GM23338 (cell line): ENCODE measurements at regions not wholly inside any gene's neighbourhood (a gene's known extent, or its start where the extent isn't known, plus 50 kb on each side); places are given as distances from the start of the nearest gene placed in this dataset.

Source experiments
- ATAC-seq: fragments of 200-7000 bp; cut with Tn5 transposase; 3 replicates; pipeline ENCODE4 v1.9.1; 2020
- DNase-seq: peaks from one replicate; pipeline ENCODE4 v3.0.0-alpha.2; 2015; ENCODE audit warnings: low spot score
- H2AFZ ChIP-seq: fragments of 200-600 bp; sonication (generic); 2 replicates; pipeline ENCODE4 v1.8.0; 2016; ENCODE audit warnings: antibody characterized with exemption, mild to moderate bottlenecking, moderate library complexity
- H3F3A ChIP-seq: fragments of 200-600 bp; sonication (generic); replicated peaks from 2 replicates; pipeline ENCODE4 v1.8.0; 2017; ENCODE audit warnings: antibody characterized with exemption, mixed run types, low read depth
- H3K27ac ChIP-seq: fragments of 200-600 bp; sonication (generic); 2 replicates; pipeline ENCODE4 v1.6.1; 2016; ENCODE audit warnings: low read depth
- H3K27me3 ChIP-seq: fragments of 200-600 bp; sonication (generic); 2 replicates; pipeline ENCODE4 v1.8.0; 2016; ENCODE audit warnings: mild to moderate bottlenecking, mixed run types, moderate library complexity; ENCODE audit not compliant: insufficient read depth
- H3K36me3 ChIP-seq: fragments of 200-600 bp; sonication (generic); 2 replicates; pipeline ENCODE4 v1.8.0; 2016; ENCODE audit warnings: mild to moderate bottlenecking; ENCODE audit not compliant: insufficient read depth
- H3K4me1 ChIP-seq: fragments of 200-600 bp; sonication (generic); 2 replicates; pipeline ENCODE4 v1.8.0; 2016; ENCODE audit warnings: mild to moderate bottlenecking, moderate library complexity; ENCODE audit not compliant: insufficient read depth
- H3K4me2 ChIP-seq: fragments of 200-600 bp; sonication (generic); 2 replicates; pipeline ENCODE4 v1.7.1; 2017; ENCODE audit warnings: mixed run types
- H3K4me3 ChIP-seq: fragments of 200-600 bp; sonication (generic); 2 replicates; pipeline ENCODE4 v1.6.1; 2016; ENCODE audit warnings: mixed run types
- H3K79me2 ChIP-seq: fragments of 200-600 bp; sonication (generic); replicated peaks from 2 replicates; pipeline ENCODE4 v1.8.0; 2017; ENCODE audit warnings: mild to moderate bottlenecking; ENCODE audit not compliant: insufficient read depth
- H3K9me2 ChIP-seq: fragments of 200-600 bp; sonication (generic); 2 replicates; pipeline ENCODE4 v1.8.0; 2017; ENCODE audit not compliant: insufficient read depth
- H4K20me1 ChIP-seq: fragments of 200-600 bp; sonication (generic); replicated peaks from 2 replicates; pipeline ENCODE4 v1.8.0; 2017; ENCODE audit warnings: mild to moderate bottlenecking; ENCODE audit not compliant: insufficient read depth
- H3K27ac Mint-ChIP-seq: 2 replicates; pipeline ENCODE4 v1.8.0; 2020; ENCODE audit warnings: inconsistent platforms, mild to moderate bottlenecking, moderate library complexity, mixed read lengths
- H3K27me3 Mint-ChIP-seq: 3 replicates; pipeline ENCODE4 v1.8.0; 2022; ENCODE audit warnings: low read depth, mild to moderate bottlenecking, moderate library complexity, mixed read lengths, inconsistent platforms; ENCODE audit not compliant: insufficient read depth, poor library complexity
- H3K36me3 Mint-ChIP-seq: 3 replicates; pipeline ENCODE4 v1.8.0; 2021; ENCODE audit warnings: low read depth, mild to moderate bottlenecking, inconsistent platforms, moderate library complexity, mixed read lengths
- H3K4me1 Mint-ChIP-seq: 3 replicates; pipeline ENCODE4 v1.8.0; 2020; ENCODE audit warnings: mild to moderate bottlenecking, inconsistent platforms, mixed read lengths
- H3K4me3 Mint-ChIP-seq: 3 replicates; pipeline ENCODE4 v1.8.0; 2021; ENCODE audit warnings: moderate library complexity, mild to moderate bottlenecking, inconsistent platforms, mixed read lengths
- H3K9me3 Mint-ChIP-seq: 3 replicates; pipeline ENCODE4 v1.8.0; 2020; ENCODE audit warnings: moderate library complexity, mild to moderate bottlenecking, inconsistent platforms, mixed read lengths
- CREB1 ChIP-seq: fragments of 250-450 bp; sonication (Bioruptor Pico); IDR thresholded peaks from 2 replicates; pipeline ENCODE4 v1.5.0; 2020; ENCODE audit warnings: low read depth, mild to moderate bottlenecking, moderate library complexity
- ETS1 ChIP-seq: IDR thresholded peaks from 2 replicates; pipeline ENCODE4 v1.6.1; 2016; ENCODE audit warnings: antibody characterized with exemption
- EZH2 ChIP-seq: fragments of 200-600 bp; sonication (generic); IDR thresholded peaks from one replicate; pipeline ENCODE4 v1.8.0; 2017; ENCODE audit warnings: antibody characterized with exemption, mild to moderate bottlenecking, low read depth; ENCODE audit not compliant: unreplicated experiment
- JUNB ChIP-seq: IDR thresholded peaks from one replicate; pipeline ENCODE4 v1.6.1; 2016; ENCODE audit warnings: antibody characterized with exemption; ENCODE audit not compliant: unreplicated experiment
- NANOG ChIP-seq: IDR thresholded peaks from 2 replicates; pipeline ENCODE4 v1.6.1; 2016; ENCODE audit warnings: antibody characterized with exemption, borderline replicate concordance
- ZNF114 ChIP-seq: fragments of 250-450 bp; sonication (Bioruptor Pico); IDR thresholded peaks from 2 replicates; pipeline ENCODE4 v1.5.0; 2020; ENCODE audit warnings: mild to moderate bottlenecking, moderate library complexity
- ZNF331 ChIP-seq: fragments of 250-450 bp; sonication (Bioruptor Pico); IDR thresholded peaks from 2 replicates; pipeline ENCODE4 v1.5.0; 2020; ENCODE audit warnings: low read depth, mild to moderate bottlenecking, moderate library complexity
- ZNF462 ChIP-seq: fragments of 250-450 bp; sonication (Bioruptor Pico); IDR thresholded peaks from 2 replicates; pipeline ENCODE4 v1.5.0; 2020; ENCODE audit warnings: mild to moderate bottlenecking, moderate library complexity
- TF ChIP-seq, protein P1 (sequence below): IDR thresholded peaks from one replicate; pipeline ENCODE4 v1.6.1; 2018; ENCODE audit warnings: antibody characterized with exemption; ENCODE audit not compliant: unreplicated experiment
- TF ChIP-seq, protein P2 (sequence below), 2 experiments: fragments of 200-600 bp in 1 of 2; sonication (generic) in 1 of 2; conservative IDR thresholded peaks; 2 replicates each; pipeline versions ENCODE4 v1.5.1 to v1.6.1; 2016 to 2017; ENCODE audit warnings: antibody characterized with exemption in 2 of 2, low read depth in 2 of 2, mild to moderate bottlenecking in 2 of 2, moderate library complexity in 1 of 2

GRCh38 chr12:87074781-87075180 is 818.6 kb upstream of the MGAT4C start:
- no peaks in the 10 kb centered on the region for H3K4me1 ChIP-seq
- H3F3A ChIP-seq, result no peaks in the 10 kb centered on the region
- no peaks in the 10 kb centered on the region for H3K27me3 ChIP-seq
- no peak overlapping the region for H3K27ac Mint-ChIP-seq
- H3K4me3 Mint-ChIP-seq, result no peak overlapping the region
- no peak for TF ChIP-seq CREB1
- TF ChIP-seq ZNF462, result no peak
- no peak for TF ChIP-seq NANOG
- no peak for TF ChIP-seq ETS1
- no peak for TF ChIP-seq EZH2
- TF ChIP-seq ZNF114 (CRISPR knock-in tag), result no peak
- no peak for TF ChIP-seq ZNF331
- TF ChIP-seq, protein P1, sequence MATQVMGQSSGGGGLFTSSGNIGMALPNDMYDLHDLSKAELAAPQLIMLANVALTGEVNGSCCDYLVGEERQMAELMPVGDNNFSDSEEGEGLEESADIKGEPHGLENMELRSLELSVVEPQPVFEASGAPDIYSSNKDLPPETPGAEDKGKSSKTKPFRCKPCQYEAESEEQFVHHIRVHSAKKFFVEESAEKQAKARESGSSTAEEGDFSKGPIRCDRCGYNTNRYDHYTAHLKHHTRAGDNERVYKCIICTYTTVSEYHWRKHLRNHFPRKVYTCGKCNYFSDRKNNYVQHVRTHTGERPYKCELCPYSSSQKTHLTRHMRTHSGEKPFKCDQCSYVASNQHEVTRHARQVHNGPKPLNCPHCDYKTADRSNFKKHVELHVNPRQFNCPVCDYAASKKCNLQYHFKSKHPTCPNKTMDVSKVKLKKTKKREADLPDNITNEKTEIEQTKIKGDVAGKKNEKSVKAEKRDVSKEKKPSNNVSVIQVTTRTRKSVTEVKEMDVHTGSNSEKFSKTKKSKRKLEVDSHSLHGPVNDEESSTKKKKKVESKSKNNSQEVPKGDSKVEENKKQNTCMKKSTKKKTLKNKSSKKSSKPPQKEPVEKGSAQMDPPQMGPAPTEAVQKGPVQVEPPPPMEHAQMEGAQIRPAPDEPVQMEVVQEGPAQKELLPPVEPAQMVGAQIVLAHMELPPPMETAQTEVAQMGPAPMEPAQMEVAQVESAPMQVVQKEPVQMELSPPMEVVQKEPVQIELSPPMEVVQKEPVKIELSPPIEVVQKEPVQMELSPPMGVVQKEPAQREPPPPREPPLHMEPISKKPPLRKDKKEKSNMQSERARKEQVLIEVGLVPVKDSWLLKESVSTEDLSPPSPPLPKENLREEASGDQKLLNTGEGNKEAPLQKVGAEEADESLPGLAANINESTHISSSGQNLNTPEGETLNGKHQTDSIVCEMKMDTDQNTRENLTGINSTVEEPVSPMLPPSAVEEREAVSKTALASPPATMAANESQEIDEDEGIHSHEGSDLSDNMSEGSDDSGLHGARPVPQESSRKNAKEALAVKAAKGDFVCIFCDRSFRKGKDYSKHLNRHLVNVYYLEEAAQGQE, result no peak
- TF ChIP-seq JUNB, result no peak
- TF ChIP-seq, protein P2, sequence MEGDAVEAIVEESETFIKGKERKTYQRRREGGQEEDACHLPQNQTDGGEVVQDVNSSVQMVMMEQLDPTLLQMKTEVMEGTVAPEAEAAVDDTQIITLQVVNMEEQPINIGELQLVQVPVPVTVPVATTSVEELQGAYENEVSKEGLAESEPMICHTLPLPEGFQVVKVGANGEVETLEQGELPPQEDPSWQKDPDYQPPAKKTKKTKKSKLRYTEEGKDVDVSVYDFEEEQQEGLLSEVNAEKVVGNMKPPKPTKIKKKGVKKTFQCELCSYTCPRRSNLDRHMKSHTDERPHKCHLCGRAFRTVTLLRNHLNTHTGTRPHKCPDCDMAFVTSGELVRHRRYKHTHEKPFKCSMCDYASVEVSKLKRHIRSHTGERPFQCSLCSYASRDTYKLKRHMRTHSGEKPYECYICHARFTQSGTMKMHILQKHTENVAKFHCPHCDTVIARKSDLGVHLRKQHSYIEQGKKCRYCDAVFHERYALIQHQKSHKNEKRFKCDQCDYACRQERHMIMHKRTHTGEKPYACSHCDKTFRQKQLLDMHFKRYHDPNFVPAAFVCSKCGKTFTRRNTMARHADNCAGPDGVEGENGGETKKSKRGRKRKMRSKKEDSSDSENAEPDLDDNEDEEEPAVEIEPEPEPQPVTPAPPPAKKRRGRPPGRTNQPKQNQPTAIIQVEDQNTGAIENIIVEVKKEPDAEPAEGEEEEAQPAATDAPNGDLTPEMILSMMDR (conservative IDR thresholded peaks at IDR 0.05; ENCODE audit: low read depth in 2 of 2), result no peak
- ATAC-seq (no peak), DNase-seq (no peak)
- H3K9me2 ChIP-seq, result peaks cover 4% of the 10 kb centered on the region; the same call in 1 of the 2 replicates
- H2AFZ ChIP-seq, result no peak overlapping the region
- 0 out of 2 replicates have a peak, but pooled peaks cover 7% of the 10 kb centered on the region for H3K36me3 ChIP-seq
- H3K4me1 Mint-ChIP-seq, result no peaks in the 10 kb centered on the region
- H3K4me2 ChIP-seq, result no peak overlapping the region
- no peaks in the 10 kb centered on the region for H3K79me2 ChIP-seq
- peaks cover 10% of the 10 kb centered on the region for H3K9me3 Mint-ChIP-seq
- H3K27ac ChIP-seq, result no peak overlapping the region
- peaks cover 10% of the 10 kb centered on the region; the same call in 2 of the 3 replicates for H3K36me3 Mint-ChIP-seq
- no peaks in the 10 kb centered on the region for H4K20me1 ChIP-seq
- H3K4me3 ChIP-seq, result no peak overlapping the region
- no peaks in the 10 kb centered on the region for H3K27me3 Mint-ChIP-seq
